Testis (tissue), 2 donors: ENCODE measurements at regions not wholly inside any gene's neighbourhood (a gene's known extent, or its start where the extent isn't known, plus 50 kb on each side); places are given as distances from the start of the nearest gene placed in this dataset.

ENCODE experiments used
- DNase-seq: peaks from one replicate; pipeline ENCODE4 v3.0.0-alpha.2; 2019
- H3K27ac ChIP-seq, 2 donors: fragments of 200-600 bp; sonication (generic); one replicate each; pipeline ENCODE4 v1.5.1; 2019
- H3K27me3 ChIP-seq: fragments of 200-600 bp; sonication (generic); one replicate; pipeline ENCODE4 v1.5.1; 2019
- H3K36me3 ChIP-seq: fragments of 200-600 bp; sonication (generic); one replicate; pipeline ENCODE4 v1.5.1; 2017; ENCODE audit warnings: low read depth; ENCODE audit errors: missing control alignments
- H3K4me1 ChIP-seq: fragments of 200-600 bp; sonication (generic); one replicate; pipeline ENCODE4 v1.5.1; 2019
- H3K4me3 ChIP-seq, 2 donors: fragments of 200-600 bp; sonication (generic); one replicate each; pipeline ENCODE4 v1.5.1; 2017 to 2019
- H3K9me3 ChIP-seq: fragments of 200-600 bp; sonication (generic); one replicate; pipeline ENCODE4 v1.5.1; 2017
- CTCF ChIP-seq, 3 experiments: fragments of 450-650 bp in 2 of 3; fragments of 200-600 bp in 1 of 3; sonication (generic) in 1 of 3; IDR thresholded peaks; one replicate each; pipeline ENCODE4 v1.5.1; 2016 to 2019; ENCODE audit warnings: antibody characterized with exemption in 3 of 3, mild to moderate bottlenecking in 2 of 3, moderate library complexity in 1 of 3
- POLR2A ChIP-seq: fragments of 450-650 bp; IDR thresholded peaks from one replicate; pipeline ENCODE4 v1.6.1; 2017; ENCODE audit warnings: antibody characterized with exemption, mild to moderate bottlenecking, moderate library complexity
- WGBS, 2 donors: methylation state at CpG; one replicate each; pipeline ENCODE4 v1.1.5; 2018; 5-methylcytosine and 5-hydroxymethylcytosine counted together
- intact Hi-C: fragments of 100-400 bp; cut with DNase I; formaldehyde crosslinking; loops from one replicate; pipeline ENCODE4 v1.15.1; 2023; ENCODE audit warnings: low total_unique reads

- Histone ChIP-seq H3K36me3 (no peaks in the 10 kb centered on the region), H3K27ac (no peak overlapping the region), H3K4me3 (no peak overlapping the region), H3K4me1 (no peaks in the 10 kb centered on the region), H3K9me3 (no peaks in the 10 kb centered on the region), H3K27me3 (no peaks in the 10 kb centered on the region)
- TF ChIP-seq CTCF (IDR thresholded peaks at IDR 0.05): no peak
- TF ChIP-seq POLR2A: no peak
- WGBS, 2 donors: 58 to 60% methylated on average over 15 to 18 of the region's 18 CpGs
- intact Hi-C loops: no loop called here
- DNase-seq: peak; percentile 31
Observed at GRCh38 chr15:29451201-29451781, 181.7 kb upstream of the NSMCE3 start.

- no peaks in the 10 kb centered on the region for H3K27me3 ChIP-seq
- no peaks in the 10 kb centered on the region for H3K36me3 ChIP-seq
- no peak overlapping the region for H3K4me3 ChIP-seq
- DNase-seq: no peak
- intact Hi-C loops: no loop called here
- no peaks in the 10 kb centered on the region for H3K9me3 ChIP-seq
- TF ChIP-seq POLR2A (no peak), CTCF (IDR thresholded peaks at IDR 0.05) (no peak)
- H3K4me1 ChIP-seq: no peaks in the 10 kb centered on the region
- WGBS, 2 donors: 59 to 86% methylated on average over 1 to 2 of the region's 2 CpGs
- H3K27ac ChIP-seq: no peak overlapping the region
Observed at GRCh38 chr15:29449136-29449535, 179.5 kb upstream of the NSMCE3 start.

GRCh38 chr15:29448320-29448719, 178.7 kb upstream of the NSMCE3 start:
- H3K27ac ChIP-seq: no peak overlapping the region
- TF ChIP-seq CTCF (IDR thresholded peaks at IDR 0.05): no peak
- TF ChIP-seq POLR2A: no peak
- no peak overlapping the region for H3K4me3 ChIP-seq
- intact Hi-C loops: no loop called here
- no peaks in the 10 kb centered on the region for H3K27me3 ChIP-seq
- WGBS, 2 donors: 83 to 90% methylated on average over 4 of the region's 4 CpGs
- H3K36me3 ChIP-seq: no peaks in the 10 kb centered on the region
- H3K9me3 ChIP-seq: no peaks in the 10 kb centered on the region
- H3K4me1 ChIP-seq: no peaks in the 10 kb centered on the region
- DNase-seq: no peak

GRCh38 chr15:29446480-29446879, 176.9 kb upstream of the NSMCE3 start:
- intact Hi-C loops: no loop called here
- TF ChIP-seq POLR2A: no peak
- TF ChIP-seq CTCF (IDR thresholded peaks at IDR 0.05): no peak
- Histone ChIP-seq H3K27ac (no peak overlapping the region), H3K36me3 (no peaks in the 10 kb centered on the region), H3K4me3 (no peak overlapping the region), H3K27me3 (no peaks in the 10 kb centered on the region), H3K9me3 (no peaks in the 10 kb centered on the region), H3K4me1 (no peaks in the 10 kb centered on the region)
- no peak for DNase-seq
- WGBS, 2 donors: 82 to 88% methylated on average over 3 of the region's 3 CpGs

- Histone ChIP-seq H3K36me3 (no peaks in the 10 kb centered on the region), H3K9me3 (no peaks in the 10 kb centered on the region), H3K27ac (no peak overlapping the region), H3K4me3 (no peak overlapping the region), H3K27me3 (no peaks in the 10 kb centered on the region), H3K4me1 (no peaks in the 10 kb centered on the region)
- no peak for TF ChIP-seq POLR2A
- no peak for TF ChIP-seq CTCF (IDR thresholded peaks at IDR 0.05)
- intact Hi-C loops: no loop called here
- DNase-seq: no peak
- WGBS, 2 donors: 91 to 92% methylated on average over 5 of the region's 5 CpGs
Observed at GRCh38 chr15:29442532-29442931, 172.9 kb upstream of the NSMCE3 start.
